ENCODE measurements at regions not wholly inside any gene's neighbourhood (a gene's known extent, or its start where the extent isn't known, plus 50 kb on each side); places are given as distances from the start of the nearest gene placed in this dataset.

- Mint-ChIP-seq H3K4me3 (no peak overlapping the region), H3K27me3 (no peaks in the 10 kb centered on the region), H3K9me3 (peaks cover 0 to 5% of the 10 kb centered on the region in 2 donors), H3K27ac (no peak overlapping the region), H3K4me1 (no peaks in the 10 kb centered on the region)
- no peak for DNase-seq
- no peak for ATAC-seq
Observed at GRCh38 chr3:88621586-88621985, 471.8 kb downstream of the C3orf38 start.

GRCh38 chr3:88623709-88624108 lies 473.9 kb downstream of the C3orf38 start:
- H3K9me3 Mint-ChIP-seq, result peaks cover 0 to 5% of the 10 kb centered on the region in 2 donors
- no peaks in the 10 kb centered on the region for H3K27me3 Mint-ChIP-seq
- no peaks in the 10 kb centered on the region for H3K4me1 Mint-ChIP-seq
- H3K27ac Mint-ChIP-seq, result no peak overlapping the region
- DNase-seq (no peak), ATAC-seq (no peak)
- no peak overlapping the region for H3K4me3 Mint-ChIP-seq

- DNase-seq, result no peak
- no peak for ATAC-seq
- no peak overlapping the region for H3K27ac Mint-ChIP-seq
- H3K4me3 Mint-ChIP-seq, result no peak overlapping the region
- H3K9me3 Mint-ChIP-seq, result peaks cover 0 to 7% of the 10 kb centered on the region in 2 donors
- no peaks in the 10 kb centered on the region for H3K4me1 Mint-ChIP-seq
- no peaks in the 10 kb centered on the region for H3K27me3 Mint-ChIP-seq
Observed at GRCh38 chr3:88626456-88627120, 476.8 kb downstream of the C3orf38 start.

DNA sequence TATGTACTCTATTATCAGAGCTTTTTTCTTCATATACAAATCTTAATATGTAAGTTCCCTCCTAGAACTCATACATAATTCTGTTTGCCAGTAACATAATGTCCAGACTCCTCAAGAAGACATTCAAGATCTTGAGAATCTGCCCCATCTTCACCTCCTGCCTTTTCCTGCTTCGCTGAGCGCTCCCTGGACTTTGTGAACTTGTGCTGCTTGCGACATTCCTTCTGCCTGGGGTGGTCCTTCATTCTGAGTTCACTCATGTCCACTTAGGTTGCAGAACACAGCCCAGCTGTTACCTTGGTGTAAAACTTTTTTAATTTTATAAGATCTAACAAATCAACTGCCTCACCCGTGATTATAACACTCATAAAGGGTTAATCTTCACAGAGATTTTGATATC lies 478.5 kb upstream of the EPHA3 start:
- H3K4me3 Mint-ChIP-seq, result no peak overlapping the region
- ATAC-seq (no peak), DNase-seq (no peak)
- no peaks in the 10 kb centered on the region for H3K4me1 Mint-ChIP-seq
- H3K27me3 Mint-ChIP-seq, result no peaks in the 10 kb centered on the region
- peaks cover 0 to 7% of the 10 kb centered on the region in 2 donors for H3K9me3 Mint-ChIP-seq
- no peak overlapping the region for H3K27ac Mint-ChIP-seq

GRCh38 chr3:88632226-88632625 lies 475.2 kb upstream of the EPHA3 start:
- no peak overlapping the region for H3K4me3 Mint-ChIP-seq
- H3K27ac Mint-ChIP-seq, result no peak overlapping the region
- DNase-seq (no peak), ATAC-seq (no peak)
- H3K4me1 Mint-ChIP-seq, result no peaks in the 10 kb centered on the region
- H3K27me3 Mint-ChIP-seq, result no peaks in the 10 kb centered on the region
- peaks cover 15 to 26% of the 10 kb centered on the region in 2 donors for H3K9me3 Mint-ChIP-seq

DNA sequence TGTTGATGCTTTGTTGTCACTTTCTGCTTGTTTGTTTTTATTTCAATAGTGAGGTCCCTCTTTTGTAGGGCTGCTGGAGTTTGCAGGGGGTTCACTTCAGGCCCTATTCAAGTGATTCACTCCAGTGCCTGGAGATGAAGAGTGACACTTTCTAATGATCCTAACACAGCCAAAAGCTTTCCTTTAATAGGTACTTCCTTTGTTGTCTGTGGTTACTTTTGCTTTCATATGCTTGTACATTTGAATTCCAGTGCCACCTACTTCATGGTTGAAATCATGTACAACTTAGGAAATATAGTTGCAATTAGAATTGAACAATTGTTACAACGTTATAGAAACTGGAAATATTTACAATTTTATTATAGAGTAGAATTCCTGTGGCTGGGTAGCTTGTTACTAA lies 466.8 kb upstream of the EPHA3 start:
- H3K9me3 Mint-ChIP-seq, result peaks cover 28 to 39% of the 10 kb centered on the region in 2 donors
- ATAC-seq (no peak), DNase-seq (no peak)
- no peaks in the 10 kb centered on the region for H3K27me3 Mint-ChIP-seq
- H3K4me1 Mint-ChIP-seq, result no peaks in the 10 kb centered on the region
- H3K4me3 Mint-ChIP-seq, result no peak overlapping the region
- no peak overlapping the region for H3K27ac Mint-ChIP-seq

DNA sequence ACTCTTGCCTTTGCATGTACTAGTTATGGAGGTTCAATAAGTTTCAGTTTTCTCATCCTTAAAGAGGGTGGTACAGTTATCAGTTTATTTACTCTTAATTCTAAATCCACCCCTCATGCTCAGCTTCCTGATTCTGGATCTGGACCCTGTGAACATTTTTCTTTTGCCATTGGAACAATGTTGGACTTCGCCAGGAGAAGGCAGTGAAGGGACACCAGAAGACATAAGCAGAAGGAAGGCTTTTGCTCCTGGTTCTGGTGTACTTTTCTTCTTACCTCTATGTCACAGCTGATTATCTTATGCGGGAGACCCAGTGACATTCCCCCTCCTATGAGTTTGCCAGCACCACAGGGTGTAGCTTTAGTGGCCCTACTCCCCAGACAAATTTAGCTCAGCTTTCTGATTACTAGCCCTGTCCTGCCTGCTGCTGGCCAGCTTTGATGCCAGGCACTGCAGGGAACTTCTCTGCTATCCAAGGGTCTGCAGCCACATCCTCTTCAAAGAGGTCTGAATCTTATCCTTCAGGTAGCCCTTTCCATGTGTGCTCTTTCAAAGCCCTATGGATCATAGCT lies 466.3 kb upstream of the EPHA3 start:
- Mint-ChIP-seq H3K9me3 (peaks cover 25 to 34% of the 10 kb centered on the region in 2 donors), H3K4me3 (no peak overlapping the region), H3K27ac (no peak overlapping the region), H3K27me3 (no peaks in the 10 kb centered on the region), H3K4me1 (no peaks in the 10 kb centered on the region)
- ATAC-seq, result no peak
- no peak for DNase-seq

DNA sequence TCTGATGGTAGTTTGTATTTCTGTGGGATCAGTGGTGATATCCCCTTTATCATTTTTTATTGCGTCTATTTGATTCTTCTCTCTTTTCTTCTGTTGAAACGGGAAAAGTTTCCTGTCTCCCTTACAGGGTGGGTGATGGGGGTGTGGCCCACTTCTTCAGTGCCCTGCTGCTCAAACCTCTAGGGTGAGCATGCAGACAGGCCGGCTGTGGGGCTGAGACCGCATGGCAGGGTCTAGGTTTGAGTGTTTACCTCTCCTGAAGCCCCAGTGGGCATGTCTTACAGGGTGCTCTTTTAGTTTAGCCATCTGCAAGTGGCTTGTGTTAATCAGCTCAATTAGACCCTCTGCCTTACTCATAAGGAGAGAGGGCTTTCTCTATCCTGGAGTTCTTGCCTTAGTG lies 450.0 kb upstream of the EPHA3 start:
- H3K27ac Mint-ChIP-seq, result no peak overlapping the region
- no peak for ATAC-seq
- no peak overlapping the region for H3K4me3 Mint-ChIP-seq
- no peaks in the 10 kb centered on the region for H3K27me3 Mint-ChIP-seq
- H3K4me1 Mint-ChIP-seq, result no peaks in the 10 kb centered on the region
- H3K9me3 Mint-ChIP-seq, result peaks cover 0 to 6% of the 10 kb centered on the region in 2 donors
- DNase-seq, result no peak

GRCh38 chr3:88661433-88661824 lies 446.0 kb upstream of the EPHA3 start:
- ATAC-seq (no peak), DNase-seq (no peak)
- H3K27ac Mint-ChIP-seq, result no peak overlapping the region
- no peak overlapping the region for H3K4me3 Mint-ChIP-seq
- no peaks in the 10 kb centered on the region for H3K27me3 Mint-ChIP-seq
- H3K4me1 Mint-ChIP-seq, result no peaks in the 10 kb centered on the region
- peaks cover 0 to 15% of the 10 kb centered on the region in 2 donors for H3K9me3 Mint-ChIP-seq

DNA sequence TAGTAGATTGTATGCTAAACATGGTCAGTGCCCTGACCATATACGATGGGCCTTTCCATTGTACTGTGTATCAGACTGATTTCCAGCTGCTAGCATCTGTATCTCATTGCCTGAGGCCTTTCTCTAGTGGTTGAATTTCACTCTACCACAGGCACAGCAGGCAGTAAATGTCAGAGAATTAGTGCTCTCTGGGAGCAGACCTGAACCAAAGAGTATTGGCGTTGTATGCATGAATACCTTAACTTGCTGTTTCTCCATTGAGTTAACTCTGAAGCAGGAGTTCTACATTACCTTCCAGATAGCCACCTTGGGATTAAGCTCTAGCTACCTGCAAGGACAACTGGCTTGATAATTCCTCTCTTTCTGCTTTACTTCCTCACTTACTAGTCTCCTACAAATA lies 439.2 kb upstream of the EPHA3 start:
- H3K27me3 Mint-ChIP-seq, result no peaks in the 10 kb centered on the region
- H3K4me1 Mint-ChIP-seq, result no peaks in the 10 kb centered on the region
- H3K27ac Mint-ChIP-seq, result no peak overlapping the region
- DNase-seq, result no peak
- H3K4me3 Mint-ChIP-seq, result no peak overlapping the region
- peaks cover 5 to 10% of the 10 kb centered on the region in 2 donors for H3K9me3 Mint-ChIP-seq
- no peak for ATAC-seq

DNA sequence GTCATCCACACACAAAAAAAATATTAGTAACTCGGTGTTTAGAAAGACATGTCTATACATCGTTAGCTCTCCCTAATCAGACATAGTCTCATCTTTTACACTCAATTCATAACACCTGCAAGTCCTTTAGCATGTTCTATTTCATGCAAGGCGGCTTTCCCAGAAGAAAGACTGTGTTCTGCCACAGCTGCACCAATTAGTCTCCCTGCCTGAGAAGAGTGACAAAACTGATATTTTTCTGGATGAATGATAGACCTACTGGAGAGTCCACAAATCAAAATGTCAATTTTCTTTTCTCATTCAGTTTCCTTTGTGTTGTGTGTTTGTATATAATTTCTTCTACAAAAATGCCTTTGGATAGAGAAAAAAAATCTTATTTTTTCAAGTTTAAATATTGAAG lies 435.8 kb upstream of the EPHA3 start:
- no peak overlapping the region for H3K27ac Mint-ChIP-seq
- no peak overlapping the region for H3K4me3 Mint-ChIP-seq
- DNase-seq, result no peak
- H3K27me3 Mint-ChIP-seq, result no peaks in the 10 kb centered on the region
- no peaks in the 10 kb centered on the region for H3K4me1 Mint-ChIP-seq
- H3K9me3 Mint-ChIP-seq, result peaks cover 0 to 5% of the 10 kb centered on the region in 2 donors
- no peak for ATAC-seq

- Mint-ChIP-seq H3K4me1 (no peaks in the 10 kb centered on the region), H3K9me3 (peaks cover 0 to 6% of the 10 kb centered on the region in 2 donors), H3K27ac (no peak overlapping the region), H3K4me3 (no peak overlapping the region), H3K27me3 (no peaks in the 10 kb centered on the region)
- no peak for DNase-seq
- no peak for ATAC-seq
Observed at GRCh38 chr3:88677298-88677697, 430.1 kb upstream of the EPHA3 start.

- Mint-ChIP-seq H3K9me3 (peaks cover 0 to 6% of the 10 kb centered on the region in 2 donors), H3K4me1 (no peaks in the 10 kb centered on the region), H3K27ac (no peak overlapping the region), H3K4me3 (no peak overlapping the region), H3K27me3 (no peaks in the 10 kb centered on the region)
- ATAC-seq, result no peak
- DNase-seq, result no peak
Observed at GRCh38 chr3:88678747-88679146, 428.7 kb upstream of the EPHA3 start.

DNA sequence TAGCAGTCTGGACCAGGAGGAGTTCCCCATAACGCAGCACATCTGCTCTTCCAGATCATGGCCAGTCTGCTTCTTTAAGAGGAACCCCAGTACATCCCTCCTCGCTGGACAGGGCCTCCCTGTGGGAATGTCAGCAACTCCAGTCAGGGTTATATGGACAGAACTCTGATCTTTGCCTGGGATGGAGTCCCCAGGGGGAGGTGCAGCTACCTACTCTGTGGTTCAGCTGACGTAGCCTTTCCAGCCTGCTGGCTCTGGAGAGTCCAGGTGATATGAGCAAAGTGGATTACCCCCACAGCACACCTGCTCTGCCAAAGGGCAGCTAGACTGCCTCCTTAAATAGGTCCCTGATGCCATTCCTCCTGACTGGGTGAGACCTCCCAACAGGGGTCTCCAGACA lies 417.1 kb upstream of the EPHA3 start:
- Mint-ChIP-seq H3K27ac (no peak overlapping the region), H3K4me1 (no peaks in the 10 kb centered on the region), H3K27me3 (no peaks in the 10 kb centered on the region), H3K4me3 (no peak overlapping the region), H3K9me3 (peaks cover 8 to 11% of the 10 kb centered on the region in 2 donors)
- DNase-seq (no peak), ATAC-seq (no peak)

- DNase-seq, result no peak
- ATAC-seq, result no peak
- Mint-ChIP-seq H3K9me3 (peaks cover 8 to 11% of the 10 kb centered on the region in 2 donors), H3K27me3 (no peaks in the 10 kb centered on the region), H3K4me3 (no peak overlapping the region), H3K4me1 (no peaks in the 10 kb centered on the region), H3K27ac (no peak overlapping the region)
Observed at GRCh38 chr3:88691081-88691480, 416.3 kb upstream of the EPHA3 start.

GRCh38 chr3:88703501-88704059 lies 403.8 kb upstream of the EPHA3 start:
- Mint-ChIP-seq H3K4me3 (no peak overlapping the region), H3K27me3 (no peaks in the 10 kb centered on the region), H3K4me1 (no peaks in the 10 kb centered on the region), H3K27ac (no peak overlapping the region), H3K9me3 (peaks cover 0 to under 1% of the 10 kb centered on the region in 2 donors)
- ATAC-seq (no peak), DNase-seq (no peak)
